OCI-LY1 (cell line): ENCODE measurements at regions not wholly inside any gene's neighbourhood (a gene's known extent, or its start where the extent isn't known, plus 50 kb on each side); places are given as distances from the start of the nearest gene placed in this dataset.

ENCODE experiments used
- CTCF ChIP-seq: fragments of 200-600 bp; sonication (generic), shearing (Covaris generic); IDR thresholded peaks from 2 replicates; pipeline ENCODE4 v1.5.1; 2017; ENCODE audit warnings: mild to moderate bottlenecking, antibody characterized with exemption, low read length, moderate library complexity, mixed read lengths
- EZH2 ChIP-seq: fragments of 200-600 bp; sonication (generic), shearing (Covaris generic); IDR thresholded peaks from 2 replicates; pipeline ENCODE4 v1.8.0; 2017; ENCODE audit warnings: borderline replicate concordance, mixed run types, mild to moderate bottlenecking, antibody characterized with exemption, low read length, moderate library complexity, mixed read lengths

GRCh38 chrY:8809076-8809475, 528.2 kb upstream of the TSPY4 start:
- TF ChIP-seq CTCF (no peak), EZH2 (no peak)
